ENCODE measurements at regions not wholly inside any gene's neighbourhood (a gene's known extent, or its start where the extent isn't known, plus 50 kb on each side); places are given as distances from the start of the nearest gene placed in this dataset.

GRCh38 chr7:69114374-69114773 is 483.9 kb upstream of the AUTS2 start:
- Histone ChIP-seq H2AFZ (replicated peaks; ENCODE audit: low read length, poor library complexity) (no peak overlapping the region), H3K9me3 (ENCODE audit: control insufficient read depth, insufficient read depth, low read length) (peaks cover 16% of the 10 kb centered on the region), H3K9me1 (ENCODE audit: insufficient read depth, low read length) (no peaks in the 10 kb centered on the region), H2BK5ac (ENCODE audit: low read depth, low read length, poor library complexity, severe bottlenecking) (no peak overlapping the region), H3K23ac (ENCODE audit: low read depth, low read length) (no peak overlapping the region), H2BK20ac (ENCODE audit: low read depth, low read length) (no peak overlapping the region), H3K18ac (ENCODE audit: low read depth, low read length) (no peak overlapping the region), H3K27me3 (ENCODE audit: control insufficient read depth, insufficient read depth, low read length) (no peaks in the 10 kb centered on the region), H3K27ac (ENCODE audit: insufficient read depth, low read length) (no peak overlapping the region), H3K4me3 (ENCODE audit: insufficient read depth, low read depth, low read length) (no peak overlapping the region), H2AK5ac (ENCODE audit: low read depth, low read length) (no peak overlapping the region), H4K5ac (ENCODE audit: low read depth, low read length) (no peak overlapping the region), H3K14ac (replicated peaks; ENCODE audit: low read depth, low read length) (no peak overlapping the region), H3K79me1 (ENCODE audit: low read depth in 1 of 2, low read length in 2 of 2) (no peaks in the 10 kb centered on the region), H4K20me1 (ENCODE audit: insufficient read depth, low read length) (no peaks in the 10 kb centered on the region), H4K8ac (ENCODE audit: low read depth in 2 of 2, low read length in 2 of 2) (no peak overlapping the region), H2BK120ac (ENCODE audit: low read depth, low read length) (no peak overlapping the region), H3K56ac (ENCODE audit: extremely low read depth, insufficient read depth, low read length) (no peak overlapping the region), H3K4me2 (ENCODE audit: low read depth, low read length) (no peak overlapping the region), H2BK15ac (ENCODE audit: low read depth, low read length) (no peak overlapping the region), H3K4me1 (ENCODE audit: control insufficient read depth, insufficient read depth, low read length) (no peaks in the 10 kb centered on the region), H3K9ac (ENCODE audit: low read depth, low read length) (no peak overlapping the region), H2AK9ac (replicated peaks; ENCODE audit: low read depth, low read length, poor library complexity) (no peak overlapping the region), H4K91ac (ENCODE audit: insufficient read depth, low read depth, low read length) (no peak overlapping the region), H3K36me3 (ENCODE audit: control insufficient read depth, insufficient read depth, low read length) (no peaks in the 10 kb centered on the region), H3K4ac (ENCODE audit: low read depth, low read length) (no peak overlapping the region)
- ATAC-seq (ENCODE audit: low read depth) (no peak), DNase-seq (no peak)
- no TSS peak for BruUV-seq (replicated peaks)
- POLR2A ChIA-PET (ENCODE audit: unreplicated experiment), result no interaction called here
- dilution Hi-C loops (cut with HindIII; ENCODE audit: low sequenced_read_pairs, unreplicated experiment), result no loop called here
- CTCF ChIA-PET, result no interaction called here
- intact Hi-C loops (cut with micrococcal nuclease), result no loop called here
- in situ Hi-C loops (cut with MboI; ENCODE audit: low sequenced_read_pairs), result no loop called here
- TF ChIP-seq CHD1 (IDR thresholded peaks at IDR 0.05; ENCODE audit: low read depth, low read length), result no peak
- TF ChIP-seq POLR2A (IDR thresholded peaks at IDR 0.05; ENCODE audit: low read depth, low read length), result no peak
- TF ChIP-seq FOS (IDR thresholded peaks at IDR 0.05; ENCODE audit: low read depth, low read length), result no peak
- no peak for TF ChIP-seq BHLHE40 (IDR thresholded peaks at IDR 0.05; ENCODE audit: low read depth, low read length)
- TF ChIP-seq RCOR1 (IDR thresholded peaks at IDR 0.05; ENCODE audit: insufficient replicate concordance, low read length), result no peak
- no peak for TF ChIP-seq MAZ (IDR thresholded peaks at IDR 0.05; ENCODE audit: borderline replicate concordance, low read depth, low read length)
- no peak for TF ChIP-seq RFX5 (IDR thresholded peaks at IDR 0.05; ENCODE audit: low read depth, low read length)
- TF ChIP-seq RAD21 (IDR thresholded peaks at IDR 0.05; ENCODE audit: low read length), result no peak
- no peak for TF ChIP-seq MXI1 (IDR thresholded peaks at IDR 0.05; ENCODE audit: borderline replicate concordance, low read depth, low read length)
- TF ChIP-seq ELK1 (IDR thresholded peaks at IDR 0.05; ENCODE audit: borderline replicate concordance, low read depth, low read length), result no peak
- no peak for TF ChIP-seq NFE2L2 (IDR thresholded peaks at IDR 0.05; ENCODE audit: low read depth, low read length)
- no peak for TF ChIP-seq CTCF (conservative IDR thresholded peaks at IDR 0.05; ENCODE audit: low read depth, low read length)
- no peak for TF ChIP-seq CEBPB (IDR thresholded peaks at IDR 0.05; ENCODE audit: low read depth, low read length)
- TF ChIP-seq MAFK (IDR thresholded peaks at IDR 0.05; ENCODE audit: low read depth, low read length), result no peak
- no CpG with 5 or more reads among the region's 2 CpGs for WGBS, 2 experiments (ENCODE audit: extremely low coverage in 2 of 2, insufficient read length in 1 of 2)

Measured in IMR-90 (cell line).